HL-60 (cell line): ENCODE measurements at regions not wholly inside any gene's neighbourhood (a gene's known extent, or its start where the extent isn't known, plus 50 kb on each side); places are given as distances from the start of the nearest gene placed in this dataset.

Experiments
- POLR2AphosphoS5 ChIP-seq: IDR thresholded peaks from 2 replicates; pipeline ENCODE4 v1.6.1; 2012; ENCODE audit warnings: low read depth
- REST ChIP-seq: IDR thresholded peaks from 2 replicates; pipeline ENCODE4 v1.6.1; 2012; ENCODE audit warnings: low read depth; ENCODE audit not compliant: insufficient replicate concordance
- TF ChIP-seq, protein P1 (sequence below): IDR thresholded peaks from one replicate; pipeline ENCODE4 v1.5.1; 2011; ENCODE audit warnings: low read length, control low read depth, inconsistent platforms; ENCODE audit not compliant: insufficient read depth

GRCh38 chr9:28135549-28135948, 562.3 kb upstream of the C9orf72 start:
- TF ChIP-seq POLR2AphosphoS5 (no peak), REST (no peak)
- TF ChIP-seq, protein P1, sequence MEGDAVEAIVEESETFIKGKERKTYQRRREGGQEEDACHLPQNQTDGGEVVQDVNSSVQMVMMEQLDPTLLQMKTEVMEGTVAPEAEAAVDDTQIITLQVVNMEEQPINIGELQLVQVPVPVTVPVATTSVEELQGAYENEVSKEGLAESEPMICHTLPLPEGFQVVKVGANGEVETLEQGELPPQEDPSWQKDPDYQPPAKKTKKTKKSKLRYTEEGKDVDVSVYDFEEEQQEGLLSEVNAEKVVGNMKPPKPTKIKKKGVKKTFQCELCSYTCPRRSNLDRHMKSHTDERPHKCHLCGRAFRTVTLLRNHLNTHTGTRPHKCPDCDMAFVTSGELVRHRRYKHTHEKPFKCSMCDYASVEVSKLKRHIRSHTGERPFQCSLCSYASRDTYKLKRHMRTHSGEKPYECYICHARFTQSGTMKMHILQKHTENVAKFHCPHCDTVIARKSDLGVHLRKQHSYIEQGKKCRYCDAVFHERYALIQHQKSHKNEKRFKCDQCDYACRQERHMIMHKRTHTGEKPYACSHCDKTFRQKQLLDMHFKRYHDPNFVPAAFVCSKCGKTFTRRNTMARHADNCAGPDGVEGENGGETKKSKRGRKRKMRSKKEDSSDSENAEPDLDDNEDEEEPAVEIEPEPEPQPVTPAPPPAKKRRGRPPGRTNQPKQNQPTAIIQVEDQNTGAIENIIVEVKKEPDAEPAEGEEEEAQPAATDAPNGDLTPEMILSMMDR = no peak
